ENCODE measurements at regions not wholly inside any gene's neighbourhood (a gene's known extent, or its start where the extent isn't known, plus 50 kb on each side); places are given as distances from the start of the nearest gene placed in this dataset.

DNA sequence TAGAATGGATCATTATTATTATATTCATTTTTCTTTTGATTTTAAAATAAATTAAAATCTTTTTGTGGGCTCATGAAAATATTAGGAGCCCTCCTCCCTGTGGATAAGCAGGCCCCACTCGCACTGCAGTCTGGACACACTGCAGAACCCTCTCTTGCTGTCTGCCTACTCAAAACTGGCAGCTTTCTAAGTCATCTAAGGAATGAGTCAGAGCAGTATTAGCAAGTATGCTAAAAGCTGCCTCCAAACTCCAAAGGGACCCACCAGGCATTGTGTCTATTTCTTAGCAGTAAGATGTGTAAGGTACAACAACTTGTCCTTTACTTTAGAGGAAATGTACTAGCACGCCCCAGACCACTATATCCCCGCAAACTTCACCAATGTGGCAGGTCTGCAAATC lies 108.8 kb downstream of the SYF2 start:
- no peak overlapping the region for H3K27ac ChIP-seq (ENCODE audit: low read length)
- H3K9me2 ChIP-seq (ENCODE audit: insufficient read depth, low read length), result no peaks in the 10 kb centered on the region
- H2AFZ ChIP-seq (ENCODE audit: low read depth, low read length), result no peak overlapping the region
- H3K9ac ChIP-seq (ENCODE audit: low read length), result no peak overlapping the region
- H3K4me3 ChIP-seq (ENCODE audit: low read length), result no peak overlapping the region
- H3K9me3 ChIP-seq (ENCODE audit: low read length), result no peaks in the 10 kb centered on the region
- H3K4me2 ChIP-seq (ENCODE audit: low read length), result no peak overlapping the region
- no peaks in the 10 kb centered on the region for H4K20me1 ChIP-seq (ENCODE audit: insufficient read depth)
- no peaks in the 10 kb centered on the region for H3F3A ChIP-seq (ENCODE audit: insufficient read depth, low read length, poor library complexity, severe bottlenecking)
- H3K79me2 ChIP-seq (replicated peaks; ENCODE audit: insufficient read depth, low read length), result no peaks in the 10 kb centered on the region
- no peaks in the 10 kb centered on the region for H3K36me3 ChIP-seq (ENCODE audit: insufficient read depth, low read length)
- TF ChIP-seq CTCF (IDR thresholded peaks at IDR 0.05; ENCODE audit: poor library complexity, severe bottlenecking) (no peak), MXI1 (conservative IDR thresholded peaks at IDR 0.05; ENCODE audit: poor library complexity, severe bottlenecking) (no peak), EZH2 (IDR thresholded peaks at IDR 0.05; ENCODE audit: borderline replicate concordance, insufficient read depth, low read length, poor library complexity, severe bottlenecking) (no peak), POLR2AphosphoS5 (IDR thresholded peaks at IDR 0.05) (no peak), EP300 (conservative IDR thresholded peaks at IDR 0.05; ENCODE audit: poor library complexity, severe bottlenecking) (no peak), RAD21 (conservative IDR thresholded peaks at IDR 0.05) (no peak), TAF1 (IDR thresholded peaks at IDR 0.05; ENCODE audit: low read depth) (no peak), SMC3 (conservative IDR thresholded peaks at IDR 0.05; ENCODE audit: poor library complexity) (no peak)
- TF ChIP-seq, protein P1, sequence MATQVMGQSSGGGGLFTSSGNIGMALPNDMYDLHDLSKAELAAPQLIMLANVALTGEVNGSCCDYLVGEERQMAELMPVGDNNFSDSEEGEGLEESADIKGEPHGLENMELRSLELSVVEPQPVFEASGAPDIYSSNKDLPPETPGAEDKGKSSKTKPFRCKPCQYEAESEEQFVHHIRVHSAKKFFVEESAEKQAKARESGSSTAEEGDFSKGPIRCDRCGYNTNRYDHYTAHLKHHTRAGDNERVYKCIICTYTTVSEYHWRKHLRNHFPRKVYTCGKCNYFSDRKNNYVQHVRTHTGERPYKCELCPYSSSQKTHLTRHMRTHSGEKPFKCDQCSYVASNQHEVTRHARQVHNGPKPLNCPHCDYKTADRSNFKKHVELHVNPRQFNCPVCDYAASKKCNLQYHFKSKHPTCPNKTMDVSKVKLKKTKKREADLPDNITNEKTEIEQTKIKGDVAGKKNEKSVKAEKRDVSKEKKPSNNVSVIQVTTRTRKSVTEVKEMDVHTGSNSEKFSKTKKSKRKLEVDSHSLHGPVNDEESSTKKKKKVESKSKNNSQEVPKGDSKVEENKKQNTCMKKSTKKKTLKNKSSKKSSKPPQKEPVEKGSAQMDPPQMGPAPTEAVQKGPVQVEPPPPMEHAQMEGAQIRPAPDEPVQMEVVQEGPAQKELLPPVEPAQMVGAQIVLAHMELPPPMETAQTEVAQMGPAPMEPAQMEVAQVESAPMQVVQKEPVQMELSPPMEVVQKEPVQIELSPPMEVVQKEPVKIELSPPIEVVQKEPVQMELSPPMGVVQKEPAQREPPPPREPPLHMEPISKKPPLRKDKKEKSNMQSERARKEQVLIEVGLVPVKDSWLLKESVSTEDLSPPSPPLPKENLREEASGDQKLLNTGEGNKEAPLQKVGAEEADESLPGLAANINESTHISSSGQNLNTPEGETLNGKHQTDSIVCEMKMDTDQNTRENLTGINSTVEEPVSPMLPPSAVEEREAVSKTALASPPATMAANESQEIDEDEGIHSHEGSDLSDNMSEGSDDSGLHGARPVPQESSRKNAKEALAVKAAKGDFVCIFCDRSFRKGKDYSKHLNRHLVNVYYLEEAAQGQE (IDR thresholded peaks at IDR 0.05; ENCODE audit: borderline replicate concordance), result no peak
- H3K27me3 ChIP-seq (ENCODE audit: insufficient read depth, low read depth, low read length), result no peaks in the 10 kb centered on the region

DNA sequence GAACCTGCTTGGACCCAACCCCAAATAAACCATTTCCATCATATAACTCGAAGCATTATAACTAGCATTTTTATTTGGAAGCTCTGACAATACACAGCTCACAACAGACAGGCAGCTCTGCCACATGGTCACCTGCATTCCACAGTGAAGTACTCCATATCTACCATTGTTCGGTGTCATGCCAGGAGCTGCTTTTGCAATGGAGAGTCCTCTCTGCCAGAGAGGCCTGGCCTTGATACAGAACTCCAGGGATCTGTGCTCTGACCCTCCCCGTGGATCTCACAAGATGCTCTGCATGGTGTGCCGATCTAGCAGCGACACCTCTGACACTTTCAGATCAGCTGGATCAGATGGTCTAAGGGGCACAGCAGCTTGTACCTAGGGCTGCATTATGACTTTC lies 109.6 kb downstream of the SYF2 start:
- H3K27me3 ChIP-seq (ENCODE audit: insufficient read depth, low read depth, low read length), result no peaks in the 10 kb centered on the region
- no peaks in the 10 kb centered on the region for H4K20me1 ChIP-seq (ENCODE audit: insufficient read depth)
- no peaks in the 10 kb centered on the region for H3F3A ChIP-seq (ENCODE audit: insufficient read depth, low read length, poor library complexity, severe bottlenecking)
- no peaks in the 10 kb centered on the region for H3K79me2 ChIP-seq (replicated peaks; ENCODE audit: insufficient read depth, low read length)
- no peak overlapping the region for H3K27ac ChIP-seq (ENCODE audit: low read length)
- H3K9me3 ChIP-seq (ENCODE audit: low read length), result no peaks in the 10 kb centered on the region
- H2AFZ ChIP-seq (ENCODE audit: low read depth, low read length), result no peak overlapping the region
- no peaks in the 10 kb centered on the region for H3K9me2 ChIP-seq (ENCODE audit: insufficient read depth, low read length)
- no peak overlapping the region for H3K4me2 ChIP-seq (ENCODE audit: low read length)
- no peaks in the 10 kb centered on the region for H3K36me3 ChIP-seq (ENCODE audit: insufficient read depth, low read length)
- H3K4me3 ChIP-seq (ENCODE audit: low read length), result no peak overlapping the region
- TF ChIP-seq TAF1 (IDR thresholded peaks at IDR 0.05; ENCODE audit: low read depth), result no peak
- no peak for TF ChIP-seq EP300 (conservative IDR thresholded peaks at IDR 0.05; ENCODE audit: poor library complexity, severe bottlenecking)
- TF ChIP-seq MXI1 (conservative IDR thresholded peaks at IDR 0.05; ENCODE audit: poor library complexity, severe bottlenecking), result no peak
- TF ChIP-seq EZH2 (IDR thresholded peaks at IDR 0.05; ENCODE audit: borderline replicate concordance, insufficient read depth, low read length, poor library complexity, severe bottlenecking), result no peak
- no peak for TF ChIP-seq RAD21 (conservative IDR thresholded peaks at IDR 0.05)
- no peak for TF ChIP-seq POLR2AphosphoS5 (IDR thresholded peaks at IDR 0.05)
- TF ChIP-seq SMC3 (conservative IDR thresholded peaks at IDR 0.05; ENCODE audit: poor library complexity), result no peak
- no peak for TF ChIP-seq CTCF (IDR thresholded peaks at IDR 0.05; ENCODE audit: poor library complexity, severe bottlenecking)
- TF ChIP-seq, protein P1 (IDR thresholded peaks at IDR 0.05; ENCODE audit: borderline replicate concordance), result no peak
- H3K9ac ChIP-seq (ENCODE audit: low read length), result no peak overlapping the region
